ENCODE measurements at regions not wholly inside any gene's neighbourhood (a gene's known extent, or its start where the extent isn't known, plus 50 kb on each side); places are given as distances from the start of the nearest gene placed in this dataset.

DNA sequence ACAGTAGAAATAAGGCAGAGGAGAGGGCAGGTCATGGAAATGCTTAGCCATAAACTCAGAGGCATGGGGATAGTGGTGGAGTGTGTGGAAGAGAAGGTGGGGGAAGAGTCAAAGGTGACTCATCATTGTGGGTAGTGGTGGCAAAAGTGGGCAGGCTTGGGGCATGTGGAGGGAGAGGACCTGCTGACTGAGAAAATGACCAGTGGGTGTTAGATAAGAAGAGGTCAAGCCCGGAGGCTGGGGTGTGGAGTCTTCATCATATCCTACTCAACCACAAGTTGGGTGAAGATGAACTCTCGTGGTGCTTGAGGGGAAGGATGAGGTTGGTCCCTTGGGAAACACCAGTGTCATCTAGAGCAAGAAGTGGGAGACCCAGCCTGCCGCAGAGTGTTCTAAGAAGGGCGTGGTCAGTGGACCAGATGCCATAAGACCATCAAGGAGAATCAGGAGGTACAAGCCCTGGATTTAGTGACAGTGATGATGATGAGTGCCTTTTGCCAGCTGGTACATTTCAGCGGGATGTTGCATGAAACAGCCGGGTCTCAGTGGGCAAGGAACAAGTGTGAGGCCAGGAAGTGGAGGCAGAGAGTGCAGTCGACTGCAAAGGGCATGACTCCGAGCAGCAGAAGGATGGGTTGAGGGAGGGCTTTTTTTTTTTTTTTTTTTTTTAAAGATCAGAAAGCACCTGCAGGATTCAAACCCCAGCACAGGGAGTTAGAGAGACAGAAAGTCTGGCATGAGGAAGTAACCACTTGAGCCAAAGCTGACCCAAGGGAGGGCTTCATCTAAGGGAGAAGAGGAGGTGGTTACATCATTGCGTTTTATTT is 122.6 kb upstream of the SPRED2 start:
- WGBS, 2 experiments: 86 to 88% methylated on average over 9 of the region's 9 CpGs
- H3K9me3 ChIP-seq (ENCODE audit: control insufficient read depth, low read length): no peaks in the 10 kb centered on the region
- peaks cover 39% of the 10 kb centered on the region for H3K27me3 ChIP-seq (ENCODE audit: control insufficient read depth, insufficient read depth, low read length, poor library complexity, severe bottlenecking)
- H3K4me3 ChIP-seq (ENCODE audit: insufficient read depth, low read depth, low read length): no peak overlapping the region
- H3K27ac ChIP-seq (ENCODE audit: insufficient read depth, low read depth, low read length, poor library complexity, severe bottlenecking): no peak overlapping the region
- H3K36me3 ChIP-seq (ENCODE audit: control insufficient read depth, insufficient read depth, low read length): no peaks in the 10 kb centered on the region
- no peaks in the 10 kb centered on the region for H3K4me1 ChIP-seq (ENCODE audit: control insufficient read depth, insufficient read depth, low read length)

DNA sequence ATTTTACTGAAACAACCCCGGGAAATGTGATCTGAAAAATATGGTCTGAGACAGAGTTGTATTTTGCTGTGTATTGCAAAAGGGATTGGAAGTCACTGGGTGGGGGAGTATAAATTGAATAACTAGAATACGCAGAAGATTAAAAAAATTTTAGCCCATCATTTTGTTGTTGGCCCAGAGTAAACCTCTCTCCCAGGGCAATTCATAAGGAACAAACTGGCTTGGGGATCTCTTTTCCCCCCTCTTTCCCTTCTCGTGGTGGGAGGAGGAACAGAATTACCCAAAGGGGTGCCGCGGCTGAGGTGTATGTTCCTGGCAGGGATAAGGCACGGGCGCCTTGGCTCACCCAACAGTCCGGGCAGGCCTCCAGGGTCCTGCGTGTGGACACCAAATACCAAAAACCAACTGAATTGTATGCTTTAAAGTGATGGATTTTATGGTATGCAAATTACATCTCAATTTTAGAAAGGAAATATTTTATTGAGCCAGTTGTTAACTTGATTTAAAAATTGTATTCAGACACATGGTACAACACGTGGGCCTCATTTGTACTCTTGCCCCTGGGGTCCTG is 121.2 kb upstream of the SPRED2 start:
- H3K9me3 ChIP-seq (ENCODE audit: control insufficient read depth, low read length): no peaks in the 10 kb centered on the region
- no peaks in the 10 kb centered on the region for H3K4me1 ChIP-seq (ENCODE audit: control insufficient read depth, insufficient read depth, low read length)
- H3K4me3 ChIP-seq (ENCODE audit: insufficient read depth, low read depth, low read length): no peak overlapping the region
- peaks cover 31% of the 10 kb centered on the region for H3K27me3 ChIP-seq (ENCODE audit: control insufficient read depth, insufficient read depth, low read length, poor library complexity, severe bottlenecking)
- H3K27ac ChIP-seq (ENCODE audit: insufficient read depth, low read depth, low read length, poor library complexity, severe bottlenecking): no peak overlapping the region
- 74 to 81% methylated on average over 10 of the region's 10 CpGs for WGBS, 2 experiments
- no peaks in the 10 kb centered on the region for H3K36me3 ChIP-seq (ENCODE audit: control insufficient read depth, insufficient read depth, low read length)

DNA sequence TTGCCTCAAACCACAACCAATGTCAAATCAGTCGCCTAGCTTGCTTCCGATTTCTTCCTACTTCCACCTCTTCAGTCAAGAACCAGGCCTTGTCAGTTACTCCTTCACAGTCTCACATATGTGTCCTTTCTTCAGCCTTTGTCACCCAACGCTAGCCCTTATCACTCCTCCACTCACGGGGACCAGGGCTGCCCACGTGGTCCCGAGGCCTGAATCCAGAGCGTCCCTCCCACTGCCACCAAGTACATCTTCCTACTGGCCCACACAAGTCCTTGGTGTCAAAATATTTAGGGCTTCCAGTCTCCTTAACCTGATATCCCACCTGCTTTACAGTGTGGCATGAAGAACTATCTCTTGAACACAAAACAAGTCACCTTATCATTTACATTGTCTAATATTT is 119.1 kb upstream of the SPRED2 start:
- peaks cover 10% of the 10 kb centered on the region for H3K27me3 ChIP-seq (ENCODE audit: control insufficient read depth, insufficient read depth, low read length, poor library complexity, severe bottlenecking)
- WGBS, 2 experiments: 91 to 93% methylated on average over 7 of the region's 7 CpGs
- H3K36me3 ChIP-seq (ENCODE audit: control insufficient read depth, insufficient read depth, low read length): no peaks in the 10 kb centered on the region
- no peak overlapping the region for H3K4me3 ChIP-seq (ENCODE audit: insufficient read depth, low read depth, low read length)
- H3K4me1 ChIP-seq (ENCODE audit: control insufficient read depth, insufficient read depth, low read length): no peaks in the 10 kb centered on the region
- H3K27ac ChIP-seq (ENCODE audit: insufficient read depth, low read depth, low read length, poor library complexity, severe bottlenecking): no peak overlapping the region
- H3K9me3 ChIP-seq (ENCODE audit: control insufficient read depth, low read length): no peaks in the 10 kb centered on the region

DNA sequence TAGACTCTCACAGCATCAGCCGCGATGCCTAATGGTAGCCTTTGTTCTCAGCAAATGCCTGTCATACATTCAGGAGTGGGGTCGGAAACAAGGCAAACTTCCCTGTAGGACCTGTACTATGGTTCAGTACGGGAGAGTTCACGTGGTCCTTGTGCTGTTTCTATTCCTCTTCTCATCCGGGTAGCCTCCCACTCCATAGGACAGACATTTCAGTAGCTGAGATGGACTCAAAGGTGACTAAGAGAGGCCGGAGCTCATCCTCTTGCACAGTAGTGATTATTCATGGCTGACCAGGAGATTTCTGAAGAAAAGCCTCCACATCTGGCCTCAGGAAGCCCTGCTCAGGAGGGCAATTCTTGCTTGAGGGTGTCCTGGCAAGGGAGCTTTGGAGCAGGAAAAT is 117.8 kb upstream of the SPRED2 start:
- H3K4me3 ChIP-seq (ENCODE audit: insufficient read depth, low read depth, low read length): no peak overlapping the region
- no peaks in the 10 kb centered on the region for H3K9me3 ChIP-seq (ENCODE audit: control insufficient read depth, low read length)
- H3K36me3 ChIP-seq (ENCODE audit: control insufficient read depth, insufficient read depth, low read length): no peaks in the 10 kb centered on the region
- 70 to 75% methylated on average over 7 of the region's 7 CpGs for whole genome bisulfite sequencing, 2 experiments
- H3K4me1 ChIP-seq (ENCODE audit: control insufficient read depth, insufficient read depth, low read length): no peaks in the 10 kb centered on the region
- H3K27me3 ChIP-seq (ENCODE audit: control insufficient read depth, insufficient read depth, low read length, poor library complexity, severe bottlenecking): peaks cover 4% of the 10 kb centered on the region
- H3K27ac ChIP-seq (ENCODE audit: insufficient read depth, low read depth, low read length, poor library complexity, severe bottlenecking): no peak overlapping the region

DNA sequence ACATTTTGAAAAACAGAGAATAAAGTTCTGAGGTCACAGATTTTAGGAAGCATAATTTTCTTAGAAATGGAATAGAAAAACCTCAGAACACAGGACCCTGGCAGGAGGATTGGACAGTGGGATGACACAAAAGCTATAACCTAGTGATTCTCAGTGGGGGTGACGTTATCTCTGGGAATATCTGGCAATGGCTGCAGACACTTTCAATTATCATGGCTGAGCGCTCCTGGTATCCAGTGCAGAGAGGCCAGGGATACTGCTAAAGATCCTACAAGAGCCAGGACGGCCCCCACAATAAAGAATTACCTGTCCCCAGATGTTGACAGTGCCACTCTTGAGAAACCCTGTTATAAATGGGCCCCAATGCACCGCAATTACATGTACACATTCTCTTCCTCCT is 117.2 kb upstream of the SPRED2 start:
- no peaks in the 10 kb centered on the region for H3K4me1 ChIP-seq (ENCODE audit: control insufficient read depth, insufficient read depth, low read length)
- no peak overlapping the region for H3K27ac ChIP-seq (ENCODE audit: insufficient read depth, low read depth, low read length, poor library complexity, severe bottlenecking)
- 95 to 97% methylated on average over 4 of the region's 4 CpGs for WGBS, 2 experiments
- no peaks in the 10 kb centered on the region for H3K36me3 ChIP-seq (ENCODE audit: control insufficient read depth, insufficient read depth, low read length)
- H3K4me3 ChIP-seq (ENCODE audit: insufficient read depth, low read depth, low read length): no peak overlapping the region
- H3K27me3 ChIP-seq (ENCODE audit: control insufficient read depth, insufficient read depth, low read length, poor library complexity, severe bottlenecking): peaks cover 4% of the 10 kb centered on the region
- no peaks in the 10 kb centered on the region for H3K9me3 ChIP-seq (ENCODE audit: control insufficient read depth, low read length)

DNA sequence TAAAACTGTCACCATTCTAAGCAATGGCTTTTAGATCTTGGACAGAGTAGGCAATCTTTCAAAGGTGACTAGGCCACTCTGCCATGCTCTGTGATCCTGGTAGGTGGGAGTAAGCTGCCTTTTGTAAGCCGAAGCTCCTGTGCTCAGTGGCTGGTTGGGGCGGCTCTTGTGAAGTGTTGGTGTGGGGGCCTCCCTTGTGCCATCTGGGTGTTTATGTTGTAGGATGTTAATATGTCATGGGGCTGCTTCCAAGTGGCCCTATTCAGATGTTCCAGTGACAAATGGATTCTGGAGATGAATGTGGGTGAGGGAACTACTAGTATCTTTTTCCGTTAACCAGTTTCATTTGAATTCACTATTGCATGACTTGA is 116.8 kb upstream of the SPRED2 start:
- WGBS, 2 experiments: 89 to 93% methylated on average over 2 to 3 of the region's 3 CpGs
- no peaks in the 10 kb centered on the region for H3K4me1 ChIP-seq (ENCODE audit: control insufficient read depth, insufficient read depth, low read length)
- H3K27me3 ChIP-seq (ENCODE audit: control insufficient read depth, insufficient read depth, low read length, poor library complexity, severe bottlenecking): peaks cover 4% of the 10 kb centered on the region
- H3K4me3 ChIP-seq (ENCODE audit: insufficient read depth, low read depth, low read length): no peak overlapping the region
- no peaks in the 10 kb centered on the region for H3K36me3 ChIP-seq (ENCODE audit: control insufficient read depth, insufficient read depth, low read length)
- H3K27ac ChIP-seq (ENCODE audit: insufficient read depth, low read depth, low read length, poor library complexity, severe bottlenecking): no peak overlapping the region
- no peaks in the 10 kb centered on the region for H3K9me3 ChIP-seq (ENCODE audit: control insufficient read depth, low read length)

DNA sequence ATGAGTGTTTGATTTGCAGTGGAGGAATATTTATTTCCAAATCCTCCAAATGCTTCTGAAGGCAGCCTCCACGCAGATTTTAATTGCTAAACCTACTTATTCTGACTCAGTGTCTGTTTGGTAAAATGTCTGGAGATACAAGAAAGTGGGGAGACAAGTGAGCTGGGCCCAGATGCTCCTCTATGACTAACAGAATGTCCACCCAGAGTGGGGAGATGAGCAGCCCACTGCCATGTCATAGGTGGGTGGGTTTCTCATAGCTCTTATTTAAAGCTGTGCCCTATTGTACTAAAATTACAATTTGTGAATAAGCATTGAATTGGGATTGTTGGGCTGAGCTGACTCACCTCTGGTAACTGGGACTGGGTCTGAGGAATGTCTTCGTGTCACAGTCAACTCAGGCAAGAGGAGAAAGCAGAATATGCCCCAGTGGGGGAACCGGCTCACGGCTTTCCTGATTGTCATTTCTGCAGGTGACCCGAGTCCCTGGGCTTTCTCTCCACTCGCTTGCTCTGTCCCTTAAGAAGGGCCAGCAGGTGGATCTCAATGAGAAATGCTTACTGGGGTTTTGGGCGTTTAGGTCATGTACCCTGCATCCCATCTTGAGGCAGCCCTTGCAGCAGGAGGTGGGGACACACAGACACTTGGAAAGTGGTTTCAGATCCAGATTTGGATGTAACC is 116.3 kb upstream of the SPRED2 start:
- Histone ChIP-seq H3K4me1 (ENCODE audit: control insufficient read depth, insufficient read depth, low read length) (no peaks in the 10 kb centered on the region), H3K27ac (ENCODE audit: insufficient read depth, low read depth, low read length, poor library complexity, severe bottlenecking) (no peak overlapping the region), H3K27me3 (ENCODE audit: control insufficient read depth, insufficient read depth, low read length, poor library complexity, severe bottlenecking) (peaks cover 3% of the 10 kb centered on the region), H3K9me3 (ENCODE audit: control insufficient read depth, low read length) (no peaks in the 10 kb centered on the region), H3K4me3 (ENCODE audit: insufficient read depth, low read depth, low read length) (no peak overlapping the region), H3K36me3 (ENCODE audit: control insufficient read depth, insufficient read depth, low read length) (no peaks in the 10 kb centered on the region)
- WGBS, 2 experiments: 90 to 92% methylated on average over 7 of the region's 7 CpGs

DNA sequence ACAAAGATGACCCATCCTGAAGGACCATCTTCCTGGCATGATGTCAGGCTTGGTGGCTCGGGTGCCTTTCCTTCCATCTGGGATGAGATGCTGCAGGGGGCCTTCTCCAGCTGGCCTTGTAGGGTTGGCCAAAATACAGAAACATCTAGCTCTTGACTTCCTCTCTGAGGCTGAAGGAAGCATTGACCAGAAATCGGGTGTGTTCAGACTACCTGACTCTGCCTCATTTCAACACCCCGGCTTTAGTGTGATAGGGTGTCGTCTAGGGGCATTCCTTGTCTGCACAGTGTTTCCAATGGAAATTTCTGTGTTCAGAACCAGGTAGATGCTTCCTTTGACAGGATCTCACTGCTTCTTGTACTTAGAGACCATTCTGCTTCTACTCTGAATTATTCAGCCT is 115.7 kb upstream of the SPRED2 start:
- H3K27ac ChIP-seq (ENCODE audit: insufficient read depth, low read depth, low read length, poor library complexity, severe bottlenecking): no peak overlapping the region
- 91 to 93% methylated on average over 4 of the region's 4 CpGs for WGBS, 2 experiments
- no peaks in the 10 kb centered on the region for H3K36me3 ChIP-seq (ENCODE audit: control insufficient read depth, insufficient read depth, low read length)
- no peaks in the 10 kb centered on the region for H3K27me3 ChIP-seq (ENCODE audit: control insufficient read depth, insufficient read depth, low read length, poor library complexity, severe bottlenecking)
- no peak overlapping the region for H3K4me3 ChIP-seq (ENCODE audit: insufficient read depth, low read depth, low read length)
- H3K4me1 ChIP-seq (ENCODE audit: control insufficient read depth, insufficient read depth, low read length): no peaks in the 10 kb centered on the region
- no peaks in the 10 kb centered on the region for H3K9me3 ChIP-seq (ENCODE audit: control insufficient read depth, low read length)

DNA sequence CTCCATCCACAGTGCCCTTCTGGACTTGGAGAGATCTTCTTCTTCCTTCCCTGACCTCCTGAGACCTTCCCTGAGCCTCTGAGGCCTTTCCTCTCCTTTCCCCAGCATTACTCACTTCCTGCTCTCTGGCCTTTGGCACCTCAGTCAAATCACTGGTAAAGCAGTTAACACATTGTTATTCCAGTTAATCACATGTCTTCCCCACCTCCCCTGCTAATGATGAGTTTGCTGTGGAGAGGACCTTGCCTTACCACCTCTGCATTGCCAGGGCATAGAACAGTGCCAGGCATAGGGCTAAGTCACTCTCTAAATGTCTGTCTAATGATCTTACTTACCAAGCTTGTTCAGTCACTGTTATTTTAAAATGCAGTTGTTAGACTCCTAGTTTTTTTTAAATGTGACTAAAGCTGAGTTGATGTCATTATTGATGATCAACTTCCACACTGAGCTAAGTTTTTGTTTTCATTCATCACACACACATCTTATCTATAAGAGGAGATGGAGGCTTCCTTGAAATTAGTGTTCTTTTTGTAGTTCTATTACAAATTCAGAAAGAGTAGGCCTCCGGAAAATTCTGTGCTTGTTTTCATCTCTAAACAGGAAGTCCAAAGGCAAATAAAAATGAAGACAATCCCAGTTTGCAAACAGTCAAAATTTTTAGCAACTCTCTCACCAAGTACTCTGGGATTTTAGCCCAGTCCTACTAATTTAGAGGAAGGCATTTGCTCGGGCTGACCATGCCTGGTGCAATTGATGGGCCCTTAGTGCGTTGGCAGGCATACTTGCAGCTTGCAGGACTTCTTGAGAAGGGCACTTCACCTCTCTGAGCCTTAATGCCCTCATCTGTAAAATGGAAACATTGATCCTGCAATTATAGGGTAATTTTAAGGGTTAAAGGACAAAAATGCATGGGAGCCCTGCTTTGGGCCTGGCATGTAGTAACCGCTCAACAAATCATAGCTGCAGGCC is 113.7 kb upstream of the SPRED2 start:
- H3K27me3 ChIP-seq (ENCODE audit: control insufficient read depth, insufficient read depth, low read length, poor library complexity, severe bottlenecking): no peaks in the 10 kb centered on the region
- no peaks in the 10 kb centered on the region for H3K9me3 ChIP-seq (ENCODE audit: control insufficient read depth, low read length)
- no peak overlapping the region for H3K27ac ChIP-seq (ENCODE audit: insufficient read depth, low read depth, low read length, poor library complexity, severe bottlenecking)
- no peaks in the 10 kb centered on the region for H3K4me1 ChIP-seq (ENCODE audit: control insufficient read depth, insufficient read depth, low read length)
- 95% methylated on average over 4 of the region's 4 CpGs for WGBS, 2 experiments
- H3K36me3 ChIP-seq (ENCODE audit: control insufficient read depth, insufficient read depth, low read length): no peaks in the 10 kb centered on the region
- no peak overlapping the region for H3K4me3 ChIP-seq (ENCODE audit: insufficient read depth, low read depth, low read length)
